GM12872 (cell line): ENCODE measurements at regions not wholly inside any gene's neighbourhood (a gene's known extent, or its start where the extent isn't known, plus 50 kb on each side); places are given as distances from the start of the nearest gene placed in this dataset.

ENCODE experiments used
- CTCF ChIP-seq: IDR thresholded peaks from 3 replicates; pipeline ENCODE4 v1.5.1; 2011; ENCODE audit warnings: low read depth, mild to moderate bottlenecking, low read length, moderate library complexity; ENCODE audit not compliant: insufficient read depth

GRCh38 chr2:188808947-188809355, 165.2 kb upstream of the COL3A1 start:
- no peak for TF ChIP-seq CTCF

GRCh38 chr2:188810586-188810985, 163.6 kb upstream of the COL3A1 start:
- no peak for TF ChIP-seq CTCF

- TF ChIP-seq CTCF = no peak
These were observed 162.7 kb upstream of the COL3A1 start for GRCh38 chr2:188811522-188811921.

GRCh38 chr2:188813315-188813714, 160.9 kb upstream of the COL3A1 start:
- no peak for TF ChIP-seq CTCF

GRCh38 chr2:188813857-188814256, 160.3 kb upstream of the COL3A1 start:
- no peak for TF ChIP-seq CTCF

- TF ChIP-seq CTCF = no peak
These were observed 155.2 kb upstream of the COL3A1 start for GRCh38 chr2:188819011-188819410.

- TF ChIP-seq CTCF = no peak
These were observed 154.4 kb upstream of the COL3A1 start for GRCh38 chr2:188819792-188820191.

- TF ChIP-seq CTCF = no peak
These were observed 153.6 kb upstream of the COL3A1 start for GRCh38 chr2:188820576-188820975.
